ENCODE measurements at regions not wholly inside any gene's neighbourhood (a gene's known extent, or its start where the extent isn't known, plus 50 kb on each side); places are given as distances from the start of the nearest gene placed in this dataset.

DNA sequence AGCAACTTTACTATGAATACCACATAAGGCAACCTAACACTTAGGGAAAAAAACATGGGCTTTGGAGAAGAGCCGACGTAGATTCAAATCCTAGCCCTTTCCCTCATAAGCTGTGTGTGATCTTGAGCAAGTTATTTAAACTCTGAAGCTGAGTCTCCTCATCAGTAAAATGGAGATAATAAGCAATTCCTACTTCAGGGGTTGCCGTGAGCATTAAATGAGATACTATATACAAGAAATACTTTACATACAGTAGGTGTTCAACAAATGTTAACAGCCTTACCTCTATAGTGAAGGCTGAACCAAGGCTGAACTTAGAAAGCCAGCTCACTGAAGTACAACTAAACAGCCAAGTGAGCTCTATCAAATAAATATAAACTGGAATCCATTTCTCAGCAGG lies 146.2 kb upstream of the DKK2 start:
- TF ChIP-seq, protein P1, sequence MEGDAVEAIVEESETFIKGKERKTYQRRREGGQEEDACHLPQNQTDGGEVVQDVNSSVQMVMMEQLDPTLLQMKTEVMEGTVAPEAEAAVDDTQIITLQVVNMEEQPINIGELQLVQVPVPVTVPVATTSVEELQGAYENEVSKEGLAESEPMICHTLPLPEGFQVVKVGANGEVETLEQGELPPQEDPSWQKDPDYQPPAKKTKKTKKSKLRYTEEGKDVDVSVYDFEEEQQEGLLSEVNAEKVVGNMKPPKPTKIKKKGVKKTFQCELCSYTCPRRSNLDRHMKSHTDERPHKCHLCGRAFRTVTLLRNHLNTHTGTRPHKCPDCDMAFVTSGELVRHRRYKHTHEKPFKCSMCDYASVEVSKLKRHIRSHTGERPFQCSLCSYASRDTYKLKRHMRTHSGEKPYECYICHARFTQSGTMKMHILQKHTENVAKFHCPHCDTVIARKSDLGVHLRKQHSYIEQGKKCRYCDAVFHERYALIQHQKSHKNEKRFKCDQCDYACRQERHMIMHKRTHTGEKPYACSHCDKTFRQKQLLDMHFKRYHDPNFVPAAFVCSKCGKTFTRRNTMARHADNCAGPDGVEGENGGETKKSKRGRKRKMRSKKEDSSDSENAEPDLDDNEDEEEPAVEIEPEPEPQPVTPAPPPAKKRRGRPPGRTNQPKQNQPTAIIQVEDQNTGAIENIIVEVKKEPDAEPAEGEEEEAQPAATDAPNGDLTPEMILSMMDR (IDR thresholded peaks at IDR 0.05; ENCODE audit: borderline replicate concordance, extremely low read depth, low read length, poor library complexity, severe bottlenecking): no peak
- no peak for TF ChIP-seq EZH2 (IDR thresholded peaks at IDR 0.05; ENCODE audit: borderline replicate concordance, low read depth, low read length, severe bottlenecking)
